CD4-positive, alpha-beta T cell treated with Interleukin-10 for 1 hour (primary cell): ENCODE measurements at regions not wholly inside any gene's neighbourhood (a gene's known extent, or its start where the extent isn't known, plus 50 kb on each side); places are given as distances from the start of the nearest gene placed in this dataset.
A peak's percentile ranks its signal among the peaks of the same experiment; 100 is the strongest.

Experiments
- DNase-seq: peaks from one replicate; pipeline ENCODE4 v3.0.0-alpha.2; 2020

DNA sequence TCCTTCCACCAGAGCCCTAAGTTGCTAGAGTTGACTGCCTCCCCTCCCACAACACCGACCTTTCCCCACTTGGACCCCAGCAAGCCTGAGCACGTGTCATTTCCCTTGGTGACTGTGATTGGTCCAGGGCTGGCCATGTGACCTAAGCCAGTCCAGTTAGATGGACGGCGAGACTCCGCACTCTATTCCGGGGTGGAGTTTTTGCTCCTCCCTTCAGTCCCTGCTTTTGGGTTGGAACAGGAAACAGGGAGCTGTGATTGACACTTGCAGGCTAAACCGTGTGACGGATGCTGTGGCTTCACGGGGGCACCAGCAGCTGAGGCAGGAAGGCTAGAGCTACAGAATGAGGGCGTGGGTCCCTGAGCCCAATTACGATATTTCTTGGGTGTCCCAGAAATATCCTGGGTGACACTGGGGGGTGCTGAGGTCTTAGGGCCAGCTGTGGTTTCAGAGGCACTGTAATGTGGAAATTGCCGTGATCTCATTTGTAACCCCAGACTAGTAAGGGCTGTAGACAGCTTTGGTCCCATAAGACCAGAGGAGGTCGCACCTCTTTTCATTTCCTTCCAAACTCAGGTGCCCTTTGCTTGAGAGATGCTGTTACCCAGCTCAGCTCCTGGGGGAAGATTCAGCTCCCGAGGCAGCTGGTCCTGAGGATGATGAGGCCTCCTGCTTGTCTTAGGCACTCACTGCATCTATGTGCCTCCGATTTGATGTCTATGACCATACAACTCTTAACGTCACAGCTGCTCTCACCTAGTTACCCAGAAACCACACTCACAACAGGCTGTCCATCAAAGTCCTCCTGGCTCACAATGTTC lies 102.7 kb upstream of the NPTX2 start:
- peak; percentile 43 for DNase-seq

DNA sequence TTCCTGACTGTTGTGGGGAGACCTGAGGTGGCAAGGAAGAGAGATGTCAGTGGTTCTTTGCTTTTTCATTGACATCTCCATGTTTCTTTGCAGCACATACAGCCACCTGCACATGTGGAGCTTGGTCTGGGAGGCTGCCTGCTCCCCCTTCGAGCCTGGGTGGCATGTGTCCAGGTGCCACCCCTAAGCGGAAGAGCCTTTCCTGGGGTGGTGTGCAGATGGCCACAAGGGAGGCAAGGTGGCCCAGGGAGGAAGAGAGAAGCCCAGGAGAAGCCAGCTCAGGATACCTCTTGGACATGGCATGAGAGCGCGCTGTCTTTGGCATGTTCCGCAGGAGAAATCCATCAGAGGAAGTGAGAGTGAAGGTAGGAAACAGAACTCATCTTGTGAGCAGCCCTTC lies 105.9 kb upstream of the NPTX2 start:
- no peak for DNase-seq

DNA sequence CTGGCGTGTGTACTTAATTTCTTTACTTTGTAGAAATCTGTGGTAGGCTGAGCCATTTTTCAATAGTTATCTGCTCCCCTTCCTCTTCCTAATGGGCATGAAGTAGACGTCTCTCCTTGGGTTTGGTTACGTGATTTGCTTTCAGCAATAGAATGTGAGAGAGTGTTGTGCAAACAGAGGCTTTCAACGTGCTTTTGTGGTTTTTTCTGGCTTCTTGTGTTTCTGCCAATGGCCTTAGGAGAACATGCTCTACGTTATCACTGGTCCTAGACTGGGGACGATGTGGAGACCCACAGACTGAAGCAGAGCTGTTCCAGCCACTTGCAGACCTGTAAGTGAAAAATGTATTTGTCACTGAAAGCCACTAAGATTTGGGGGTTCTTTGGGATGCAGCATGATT lies 107.2 kb upstream of the NPTX2 start:
- DNase-seq, result no peak

DNA sequence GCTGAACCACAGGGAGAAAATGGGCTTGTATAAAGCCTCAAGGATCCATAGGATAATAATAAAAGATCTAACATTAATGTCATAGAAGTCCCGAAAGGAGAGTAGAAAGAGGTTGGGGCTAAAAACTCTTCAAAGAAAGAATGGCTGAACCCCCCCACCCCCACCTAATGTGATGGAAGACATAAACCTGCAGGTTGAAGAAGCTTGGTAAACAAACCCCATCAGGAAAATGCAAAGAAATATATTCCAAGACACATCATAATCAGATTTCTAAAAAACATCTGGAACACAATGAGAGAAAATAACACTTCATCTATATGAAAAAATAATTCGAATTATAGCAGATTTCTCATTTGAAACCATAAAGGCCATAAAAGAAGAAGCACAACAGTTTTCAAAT lies 105.6 kb upstream of the BAIAP2L1 start:
- no peak for DNase-seq

DNA sequence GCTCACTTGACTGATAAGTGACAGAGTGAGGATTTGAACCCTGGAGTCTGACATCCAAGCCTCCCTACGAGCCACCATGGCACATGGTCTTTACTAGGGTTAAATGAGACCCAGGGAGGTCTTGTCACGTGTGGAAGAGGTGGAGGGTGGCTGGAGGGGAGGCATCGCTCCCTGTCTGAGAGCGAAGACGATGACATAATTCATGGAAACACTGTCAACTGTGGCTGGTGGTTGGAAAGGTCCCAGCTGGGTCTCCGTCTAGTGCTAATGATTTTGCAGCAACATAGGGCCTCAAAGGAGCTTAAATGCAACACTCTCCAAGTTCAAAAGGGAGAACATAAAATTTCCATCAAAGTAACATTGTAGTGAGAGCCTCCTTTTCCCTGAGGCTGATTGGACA lies 99.9 kb upstream of the BAIAP2L1 start:
- no peak for DNase-seq

DNA sequence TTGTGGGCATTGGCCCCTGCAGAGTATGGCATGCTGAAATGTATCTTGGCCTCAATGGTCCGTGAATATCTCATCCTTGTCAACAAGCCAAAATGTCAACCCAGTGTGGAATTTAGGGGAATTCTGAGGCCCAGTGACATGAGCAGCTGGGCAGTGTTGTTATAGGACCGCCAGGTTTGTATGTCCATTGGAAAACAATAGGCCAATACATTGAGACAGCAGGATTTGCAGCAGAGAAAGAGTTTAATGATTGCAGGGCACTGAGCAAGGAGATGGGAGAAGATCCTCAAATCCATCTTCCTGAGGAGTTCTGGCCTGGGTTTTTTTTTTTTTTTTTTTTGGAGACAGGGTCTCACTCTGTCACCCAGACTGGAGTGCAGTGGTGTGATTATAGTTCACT lies 95.7 kb upstream of the BAIAP2L1 start:
- no peak for DNase-seq

DNA sequence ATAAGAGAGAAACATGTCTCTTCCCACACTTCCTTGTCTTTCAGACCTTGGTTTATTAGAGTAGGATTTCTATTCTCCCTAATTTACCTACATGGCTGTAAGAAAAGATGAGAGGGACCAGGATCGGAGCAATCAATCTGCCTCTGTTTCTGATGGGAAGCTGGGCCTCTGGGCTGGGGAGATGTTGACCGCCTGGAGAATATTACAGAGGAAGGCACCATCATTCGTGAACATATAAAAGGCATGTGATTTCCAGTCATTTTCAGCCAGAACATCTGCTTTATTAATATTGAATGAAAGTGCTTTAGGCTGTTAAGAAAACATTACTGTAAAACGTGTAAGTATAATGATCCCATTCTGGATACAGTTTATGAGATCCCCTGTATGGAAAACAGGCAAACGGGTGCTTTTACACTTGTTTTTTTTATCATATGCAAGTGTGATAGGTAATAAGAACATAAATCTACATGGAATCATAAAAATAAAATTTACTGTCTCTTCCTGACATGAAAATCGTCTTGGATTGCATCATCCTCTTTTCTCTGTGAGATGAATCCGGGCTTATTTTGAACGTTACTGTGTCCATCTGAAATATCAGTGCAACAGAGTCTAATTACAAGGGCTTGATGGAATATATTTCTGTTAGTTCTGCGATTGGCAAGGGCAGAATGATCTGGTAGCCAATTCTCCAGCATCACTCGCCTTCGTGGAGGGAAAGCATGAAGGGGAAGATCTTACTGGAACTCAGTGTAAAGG lies 94.5 kb upstream of the BAIAP2L1 start:
- no peak for DNase-seq

DNA sequence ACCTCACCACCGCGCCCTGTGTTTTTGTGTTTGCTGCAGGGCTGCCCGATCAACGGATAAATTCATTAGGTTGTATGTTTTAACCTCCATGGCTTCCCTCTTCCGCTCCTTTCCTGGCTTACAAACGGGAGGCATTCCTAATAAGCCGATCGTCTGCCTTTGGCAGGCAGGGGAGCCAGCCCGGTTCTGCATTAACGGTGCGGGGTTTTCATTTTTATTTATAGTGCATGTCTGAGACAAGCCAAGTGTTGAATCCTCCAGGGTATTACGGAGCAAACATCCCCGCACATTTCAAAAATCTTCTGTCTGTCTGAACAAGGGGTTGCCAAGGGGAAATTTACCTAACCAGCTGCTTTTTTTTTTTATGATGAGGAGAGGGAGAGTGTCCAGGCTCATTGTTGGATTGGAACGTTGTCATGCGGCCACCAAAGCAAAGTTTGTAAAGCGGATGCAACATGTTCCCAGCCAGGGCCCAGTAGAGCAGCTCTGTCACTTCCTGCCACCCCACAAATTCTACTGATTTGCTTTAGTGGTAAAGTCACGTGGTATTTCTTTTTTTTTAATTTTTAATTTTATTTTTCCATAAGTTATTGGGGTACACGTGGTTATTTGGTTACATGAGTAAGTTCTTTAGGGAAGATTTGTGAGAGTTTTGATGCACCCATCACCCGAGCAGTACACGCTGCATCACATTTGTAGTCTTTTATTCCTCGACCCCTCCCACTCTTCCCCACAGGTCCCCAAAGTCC lies 92.3 kb upstream of the BAIAP2L1 start:
- no peak for DNase-seq

DNA sequence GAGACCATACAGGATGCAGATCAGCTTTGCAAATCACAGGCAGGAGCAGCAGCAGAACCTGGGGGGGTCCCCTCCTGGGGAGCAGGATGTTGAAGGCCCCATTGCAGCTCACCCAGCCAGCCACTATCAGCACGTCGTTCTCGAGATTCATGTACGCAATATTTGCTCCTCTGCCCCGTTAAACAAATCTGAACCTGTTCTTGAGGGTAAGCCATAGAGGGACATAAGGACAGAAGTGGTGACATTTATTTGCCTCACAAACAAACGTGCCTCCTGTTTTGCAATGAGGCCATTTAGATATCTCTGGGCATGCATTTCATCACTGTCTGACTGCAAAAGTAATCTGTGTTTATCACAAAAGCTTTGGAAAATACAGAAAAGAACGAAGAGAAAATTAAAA lies 87.3 kb upstream of the BAIAP2L1 start:
- DNase-seq, result no peak

DNA sequence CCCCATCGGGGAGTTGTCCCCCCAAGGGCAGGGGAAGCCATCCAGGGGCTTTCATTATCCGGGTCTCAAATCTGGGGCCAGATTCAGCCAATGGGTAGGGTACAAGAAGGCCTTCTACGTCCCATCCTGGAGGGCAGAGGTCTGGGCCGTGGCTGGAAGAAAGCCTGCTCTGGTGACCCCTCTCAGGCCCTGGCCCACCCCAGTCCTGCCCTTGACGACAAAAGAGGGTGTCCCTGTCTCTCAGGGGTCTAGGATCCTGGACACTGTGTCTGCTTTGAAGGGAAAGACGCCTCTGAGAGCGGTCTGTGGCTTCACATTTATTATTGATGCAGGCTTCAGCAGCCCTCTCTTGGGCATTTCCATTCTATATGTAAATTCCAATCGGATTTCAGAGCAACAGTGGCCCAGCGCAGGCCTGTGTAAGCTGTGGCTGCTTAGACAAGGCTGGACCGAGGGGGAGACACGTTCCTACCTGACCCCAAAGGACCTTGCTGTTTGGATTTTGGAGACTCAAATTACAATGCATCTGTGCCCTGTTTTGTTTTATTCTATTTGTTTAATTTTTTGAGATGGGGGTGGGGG lies 83.2 kb upstream of the BAIAP2L1 start:
- no peak for DNase-seq

DNA sequence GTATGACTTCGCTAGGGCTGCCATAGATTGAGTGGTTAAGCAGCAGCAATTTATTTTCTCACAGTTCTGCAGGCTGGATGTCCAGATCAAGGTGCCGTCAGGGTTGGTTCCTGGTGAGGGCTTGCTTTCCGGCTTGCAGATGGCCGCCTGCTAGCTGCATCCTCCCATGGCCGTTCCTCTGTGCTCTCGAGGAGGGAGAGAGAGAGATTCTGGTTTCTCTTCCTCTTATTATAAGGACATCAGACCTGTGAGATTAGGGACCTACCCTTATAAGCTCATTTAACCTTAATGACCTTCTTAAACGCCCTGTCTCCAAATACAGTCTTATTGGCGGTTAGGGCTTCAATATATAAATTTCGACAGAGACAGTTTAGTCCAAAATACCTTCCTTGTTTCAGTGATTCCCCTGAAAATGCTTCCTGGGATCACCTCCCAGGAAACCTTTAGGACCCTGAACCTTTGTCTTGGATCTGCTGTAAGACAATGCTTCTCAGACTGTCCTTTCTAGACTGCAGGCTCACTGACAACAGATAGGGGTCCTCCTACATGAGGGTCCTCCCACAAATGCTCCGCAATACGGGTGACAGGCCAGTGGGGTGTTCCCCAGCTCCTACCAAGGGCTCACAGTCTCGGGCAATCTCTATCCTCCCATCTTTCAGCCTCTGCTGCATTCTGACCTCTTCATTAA lies 82.5 kb upstream of the BAIAP2L1 start:
- DNase-seq, result no peak

DNA sequence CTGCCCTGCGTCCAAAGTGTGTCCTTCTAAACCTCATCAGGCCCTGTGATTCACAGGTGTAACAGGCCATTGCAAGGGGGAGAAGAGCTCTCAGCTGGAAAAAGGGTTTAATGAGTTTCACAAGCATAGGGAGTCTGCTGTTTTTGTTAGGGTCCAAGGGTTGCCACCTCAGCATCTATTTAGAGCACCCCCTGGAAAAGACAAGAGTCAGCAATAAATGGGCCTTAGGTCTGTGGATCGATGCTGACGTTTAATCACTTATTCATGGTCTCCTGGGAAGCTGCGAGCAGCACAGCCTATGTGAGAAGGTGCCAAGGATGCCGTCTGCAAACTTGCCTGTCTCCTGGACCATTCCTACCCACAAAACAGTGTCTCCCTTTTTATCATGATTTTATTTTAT lies 78.4 kb upstream of the BAIAP2L1 start:
- no peak for DNase-seq

DNA sequence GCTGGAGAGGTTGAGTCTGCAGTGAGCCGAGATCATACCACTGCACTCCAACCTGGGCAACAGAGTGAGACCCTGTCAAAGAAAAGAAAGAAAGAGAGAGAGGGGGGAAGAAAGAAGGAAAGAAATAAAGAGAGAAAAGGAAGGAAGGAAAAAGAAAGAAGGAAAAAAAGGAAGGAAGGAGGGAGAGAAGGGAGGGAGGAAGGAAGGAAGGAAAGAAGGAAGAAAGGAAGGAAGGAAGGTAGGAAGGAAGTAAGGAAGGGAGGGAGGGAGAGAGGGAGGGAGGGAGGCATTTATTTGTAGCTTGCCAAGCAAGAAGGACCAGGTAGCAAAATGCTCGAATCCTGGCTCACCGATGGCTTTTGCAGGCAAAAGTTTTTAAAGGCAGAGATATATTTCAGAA lies 74.5 kb upstream of the BAIAP2L1 start:
- DNase-seq, result no peak

DNA sequence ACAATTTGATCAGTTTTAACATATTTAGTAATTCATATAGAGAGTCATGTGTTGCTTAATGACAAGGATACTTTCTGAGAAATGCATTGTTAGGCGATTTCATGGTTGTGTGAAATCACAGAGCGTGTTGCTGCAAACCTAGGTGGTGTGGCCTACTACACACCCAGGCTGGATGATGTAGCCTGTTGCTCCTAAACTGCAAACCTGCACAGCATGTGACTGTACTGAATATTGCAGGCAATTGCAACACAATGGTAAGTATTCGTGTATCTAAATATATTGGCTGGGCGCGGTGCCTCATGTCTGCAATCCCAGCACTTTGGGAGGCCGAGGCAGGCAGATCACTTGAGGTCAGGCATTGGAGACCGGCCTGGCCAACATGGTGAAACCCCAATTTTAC lies 73.7 kb upstream of the BAIAP2L1 start:
- no peak for DNase-seq

DNA sequence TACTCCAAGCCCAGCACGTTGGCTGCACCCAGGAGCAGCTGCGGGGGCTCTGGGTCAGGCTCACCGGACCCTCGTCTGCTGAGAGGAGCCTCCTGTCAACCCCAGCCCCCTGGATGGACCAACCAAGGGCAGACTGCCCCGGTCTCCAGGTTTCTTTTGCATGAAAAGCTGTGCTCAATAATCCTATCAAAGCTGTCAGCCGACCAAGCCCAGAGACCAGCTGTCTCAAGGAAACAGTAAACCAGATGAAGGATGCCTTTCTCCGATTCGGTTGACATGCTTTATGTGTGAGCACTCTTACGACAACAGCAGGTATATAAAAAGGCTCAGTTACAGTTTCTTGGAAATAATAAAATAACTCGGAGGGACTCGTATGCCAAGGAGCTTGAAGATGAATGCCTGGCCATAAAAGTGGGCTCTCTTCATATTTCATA lies 71.6 kb upstream of the BAIAP2L1 start:
- DNase-seq, result no peak

DNA sequence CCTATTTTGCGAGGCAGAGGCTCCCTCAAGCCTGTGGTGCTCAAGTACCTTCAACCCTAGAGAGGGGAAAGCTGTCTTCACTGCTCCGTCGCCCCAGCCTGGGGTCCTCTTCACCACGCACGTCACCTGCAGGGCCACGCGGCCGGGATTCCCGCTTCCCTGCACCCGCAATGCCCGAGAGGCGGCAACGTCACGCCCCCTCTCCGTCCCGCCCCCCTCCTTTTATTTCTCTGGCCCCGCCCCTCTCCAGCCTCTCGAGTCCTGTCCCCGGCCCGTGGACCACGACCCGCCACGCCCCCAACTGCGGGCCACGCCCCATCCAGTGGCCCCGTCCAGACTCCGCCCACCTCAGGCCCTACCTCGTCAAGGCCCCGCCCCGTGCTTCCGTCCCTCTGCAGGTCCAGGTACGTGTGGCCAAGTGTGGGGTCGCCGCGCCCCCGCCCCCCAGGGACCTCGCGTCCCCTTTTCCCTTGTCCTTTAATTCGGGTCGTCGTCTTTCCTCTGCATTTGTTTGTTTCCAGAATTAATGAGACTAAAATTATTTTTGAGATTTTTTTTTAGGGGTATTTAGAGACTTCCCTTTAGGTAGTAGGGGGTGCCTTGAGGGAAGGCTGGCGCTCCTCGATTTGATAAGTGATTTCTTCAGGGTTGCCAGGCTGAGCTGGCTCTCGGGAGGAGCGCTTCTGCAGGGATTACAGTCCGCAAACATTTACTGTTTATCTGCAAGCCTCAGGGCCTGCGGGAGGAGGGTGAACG lies 69.8 kb upstream of the BAIAP2L1 start:
- peak; percentile 7 for DNase-seq

DNA sequence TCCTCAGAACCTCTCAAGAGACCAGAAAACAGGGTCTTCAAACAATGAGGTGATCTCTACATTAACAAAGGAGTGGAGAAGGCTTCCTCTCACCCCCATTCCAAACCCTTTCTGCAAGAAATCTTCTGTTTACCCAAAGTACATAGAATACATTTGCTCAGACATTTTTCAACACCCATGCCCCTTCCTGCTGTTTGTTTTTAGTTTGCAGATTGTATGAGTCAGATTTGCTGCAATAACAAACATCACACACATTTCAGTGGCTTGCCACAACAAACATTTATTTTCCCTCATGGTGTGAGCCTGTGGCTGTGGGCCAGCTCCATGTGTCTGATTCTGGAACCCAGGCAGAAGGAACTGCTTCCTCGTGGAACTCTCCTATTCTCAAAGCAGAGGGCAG lies 68.2 kb upstream of the BAIAP2L1 start:
- no peak for DNase-seq

DNA sequence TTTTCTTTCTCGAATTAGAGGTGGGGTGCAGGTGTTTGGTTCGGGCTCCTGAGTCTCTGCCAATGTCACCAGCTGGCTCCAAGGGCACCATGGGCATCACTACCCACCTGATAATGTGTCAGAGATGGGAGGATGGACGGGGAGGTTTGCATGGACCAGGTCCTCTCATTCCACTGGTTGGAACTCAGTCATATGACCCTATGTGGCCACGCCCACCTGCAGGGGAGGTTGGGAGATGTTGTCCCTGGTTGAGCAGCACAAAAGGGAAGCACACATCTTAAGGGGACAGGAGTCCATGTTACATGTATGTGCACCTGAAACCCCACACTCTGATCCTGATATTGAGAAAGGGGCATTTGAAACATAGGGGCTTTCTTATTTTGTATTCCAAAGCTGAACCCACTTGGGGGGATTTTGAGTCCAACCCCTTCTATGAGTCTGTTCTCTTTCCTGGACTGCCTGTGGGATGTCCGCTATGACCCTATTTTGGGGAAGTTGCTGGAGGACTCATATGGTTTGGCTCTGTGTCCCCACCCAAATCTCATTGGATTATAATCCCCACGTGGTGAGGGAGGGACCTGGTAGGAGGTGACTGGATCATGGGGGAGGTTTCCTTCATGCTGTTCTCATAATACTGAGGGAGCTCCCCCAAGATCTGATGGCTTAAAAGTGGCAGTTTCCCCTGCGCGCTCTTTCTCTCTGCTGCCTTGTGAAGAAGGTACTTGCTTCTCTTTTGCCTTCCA lies 66.9 kb upstream of the BAIAP2L1 start:
- no peak for DNase-seq

DNA sequence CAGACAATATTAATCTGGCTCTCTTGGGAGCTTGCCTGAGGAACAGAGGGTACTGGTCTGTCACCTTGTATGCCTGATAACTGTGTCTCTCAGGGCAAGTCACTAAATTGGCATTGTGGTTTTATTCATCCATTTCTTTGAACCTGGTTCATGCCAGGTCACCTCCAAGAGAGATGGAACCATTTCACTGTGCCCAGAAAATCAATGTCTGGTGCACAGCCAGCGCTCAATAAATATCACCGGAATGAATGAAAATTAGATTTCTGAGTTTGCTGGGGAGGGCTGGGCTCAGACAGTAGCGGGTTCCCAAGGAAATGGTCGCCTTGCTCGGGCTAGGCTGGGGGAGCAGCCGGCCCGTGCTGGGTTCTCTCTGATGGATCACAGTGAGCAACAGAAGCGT lies 64.1 kb upstream of the BAIAP2L1 start:
- DNase-seq, result no peak

DNA sequence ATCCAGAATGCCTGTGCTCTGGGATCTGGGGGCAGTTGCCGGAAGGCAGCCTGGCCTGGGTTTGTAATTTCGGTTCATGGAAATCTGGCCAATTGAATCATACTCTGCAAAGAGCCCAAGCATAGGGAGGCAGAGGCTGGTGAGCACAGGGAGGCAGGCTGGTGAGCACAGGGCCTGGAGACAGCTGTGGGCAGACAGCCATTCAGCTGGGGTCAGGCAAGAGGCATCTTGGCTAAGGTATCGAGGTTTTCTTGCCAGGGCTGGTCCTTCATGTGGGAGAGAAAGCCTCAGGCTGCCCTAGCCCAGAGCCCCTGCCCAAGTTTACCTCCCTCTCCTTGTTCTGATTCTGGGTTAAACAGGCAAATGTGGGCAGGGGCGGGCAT lies 63.7 kb upstream of the BAIAP2L1 start:
- no peak for DNase-seq

DNA sequence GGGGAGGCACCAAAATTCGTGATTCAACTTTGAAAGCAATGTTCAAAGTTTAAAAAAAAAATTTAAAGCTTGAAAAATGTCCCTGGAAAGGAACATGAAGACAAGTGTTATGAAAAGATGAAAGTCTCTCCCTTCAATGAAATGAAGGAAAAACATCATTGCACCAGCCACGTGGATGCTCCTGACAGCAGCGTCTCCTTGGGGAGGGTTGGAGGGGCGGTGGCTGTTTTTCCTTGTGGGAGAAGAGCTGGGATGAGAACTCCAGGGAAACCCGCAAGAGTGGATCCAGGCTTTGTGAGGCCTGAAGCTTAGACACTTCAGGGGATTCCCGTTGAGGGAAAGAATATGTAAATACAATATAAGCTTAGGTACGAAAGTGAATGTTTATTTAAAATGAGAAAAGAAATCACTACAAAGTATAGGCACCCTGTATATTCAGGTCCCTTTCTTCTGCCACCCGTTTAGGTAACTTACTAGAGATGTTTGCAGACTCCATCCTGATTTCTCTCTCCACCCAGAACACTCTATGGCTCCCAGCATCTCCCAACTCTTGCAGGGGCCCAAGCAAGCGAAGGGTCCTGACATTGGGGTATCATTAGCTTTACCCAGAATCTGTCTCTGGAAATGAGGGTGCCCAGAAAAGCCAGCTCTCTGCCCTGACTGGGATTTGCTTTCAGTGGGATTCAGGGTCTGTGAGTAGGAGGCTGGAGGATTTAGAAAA lies 63.1 kb upstream of the BAIAP2L1 start:
- no peak for DNase-seq
